ENCODE measurements at regions not wholly inside any gene's neighbourhood (a gene's known extent, or its start where the extent isn't known, plus 50 kb on each side); places are given as distances from the start of the nearest gene placed in this dataset.

DNA sequence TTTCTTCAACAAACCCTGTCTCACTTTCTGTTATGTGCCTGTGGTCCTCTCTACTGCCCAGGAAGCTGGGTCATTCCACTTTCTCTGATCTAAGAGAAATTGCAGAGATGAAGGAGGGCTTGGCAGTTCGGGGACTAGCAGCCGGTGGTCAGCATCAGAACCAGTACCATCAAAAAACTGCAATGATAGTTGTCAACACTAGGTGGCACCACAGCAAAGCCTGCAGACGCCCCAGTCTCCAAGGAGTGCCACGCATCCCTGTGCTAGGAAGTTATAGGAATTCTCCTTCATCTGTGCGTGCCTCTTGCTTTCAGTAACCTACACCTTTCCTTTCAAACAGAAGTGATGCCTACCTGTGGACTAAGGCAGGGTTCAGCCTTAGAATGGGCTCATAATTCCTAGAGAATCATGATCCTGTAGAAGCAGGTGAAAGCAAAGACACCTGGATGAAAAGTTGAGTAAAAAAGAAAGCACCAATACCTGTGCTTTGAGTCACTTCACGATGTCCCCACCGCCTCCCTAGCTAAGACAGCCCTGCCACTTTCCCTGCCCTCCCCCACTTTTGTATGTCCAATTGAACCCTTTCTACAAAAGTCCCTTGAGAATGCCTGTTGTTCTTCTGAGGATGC lies 129.2 kb downstream of the ADAMTS1 start:
- TF ChIP-seq, protein P1, sequence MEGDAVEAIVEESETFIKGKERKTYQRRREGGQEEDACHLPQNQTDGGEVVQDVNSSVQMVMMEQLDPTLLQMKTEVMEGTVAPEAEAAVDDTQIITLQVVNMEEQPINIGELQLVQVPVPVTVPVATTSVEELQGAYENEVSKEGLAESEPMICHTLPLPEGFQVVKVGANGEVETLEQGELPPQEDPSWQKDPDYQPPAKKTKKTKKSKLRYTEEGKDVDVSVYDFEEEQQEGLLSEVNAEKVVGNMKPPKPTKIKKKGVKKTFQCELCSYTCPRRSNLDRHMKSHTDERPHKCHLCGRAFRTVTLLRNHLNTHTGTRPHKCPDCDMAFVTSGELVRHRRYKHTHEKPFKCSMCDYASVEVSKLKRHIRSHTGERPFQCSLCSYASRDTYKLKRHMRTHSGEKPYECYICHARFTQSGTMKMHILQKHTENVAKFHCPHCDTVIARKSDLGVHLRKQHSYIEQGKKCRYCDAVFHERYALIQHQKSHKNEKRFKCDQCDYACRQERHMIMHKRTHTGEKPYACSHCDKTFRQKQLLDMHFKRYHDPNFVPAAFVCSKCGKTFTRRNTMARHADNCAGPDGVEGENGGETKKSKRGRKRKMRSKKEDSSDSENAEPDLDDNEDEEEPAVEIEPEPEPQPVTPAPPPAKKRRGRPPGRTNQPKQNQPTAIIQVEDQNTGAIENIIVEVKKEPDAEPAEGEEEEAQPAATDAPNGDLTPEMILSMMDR (optimal IDR thresholded peaks at IDR 0.05 in 1 of 3, IDR thresholded peaks at IDR 0.05 in 1 of 3, conservative IDR thresholded peaks at IDR 0.05 in 1 of 3; ENCODE audit: extremely low read depth in 1 of 3, insufficient read depth in 2 of 3, low read length in 3 of 3), result peak; percentile 88 to 94 (median 89)
- TF ChIP-seq EZH2 (IDR thresholded peaks at IDR 0.05; ENCODE audit: low read length), result no peak
